ENCODE measurements at regions not wholly inside any gene's neighbourhood (a gene's known extent, or its start where the extent isn't known, plus 50 kb on each side); places are given as distances from the start of the nearest gene placed in this dataset.

GRCh38 chr1:23615423-23615822, 56.1 kb upstream of the ID3 start:
- no peak for DNase-seq (ENCODE audit: low read depth, low spot score)

- no peak for DNase-seq (ENCODE audit: low read depth, low spot score)
Observed at GRCh38 chr1:23614032-23614660, 54.8 kb upstream of the ID3 start.

- no peak for DNase-seq (ENCODE audit: low read depth, low spot score)
Observed at GRCh38 chr1:23613191-23614031, 54.1 kb upstream of the ID3 start.

GRCh38 chr1:23611601-23612327, 52.5 kb upstream of the ID3 start:
- DNase-seq (ENCODE audit: low read depth, low spot score): no peak

GRCh38 chr1:23610677-23611076, 51.4 kb upstream of the ID3 start:
- DNase-seq (ENCODE audit: low read depth, low spot score): no peak

GRCh38 chr1:23609971-23610370, 50.7 kb upstream of the ID3 start:
- no peak for DNase-seq (ENCODE audit: low read depth, low spot score)

Measured in activated naive CD8-positive, alpha-beta T cell treated with anti-CD3 and anti-CD28 coated beads, Interleukin-2, amount 50 U/mL, for 16 hours (primary cell).